ENCODE measurements at regions not wholly inside any gene's neighbourhood (a gene's known extent, or its start where the extent isn't known, plus 50 kb on each side); places are given as distances from the start of the nearest gene placed in this dataset.
"Not testable (repeated sequence)": the region's sequence is repeated elsewhere in the genome, so short reads cannot be mapped to it uniquely, and the experiment has no call there.

GRCh38 chr13:103517768-103518102 lies 451.5 kb upstream of the SLC10A2 start:
- no peak for DNase-seq

DNA sequence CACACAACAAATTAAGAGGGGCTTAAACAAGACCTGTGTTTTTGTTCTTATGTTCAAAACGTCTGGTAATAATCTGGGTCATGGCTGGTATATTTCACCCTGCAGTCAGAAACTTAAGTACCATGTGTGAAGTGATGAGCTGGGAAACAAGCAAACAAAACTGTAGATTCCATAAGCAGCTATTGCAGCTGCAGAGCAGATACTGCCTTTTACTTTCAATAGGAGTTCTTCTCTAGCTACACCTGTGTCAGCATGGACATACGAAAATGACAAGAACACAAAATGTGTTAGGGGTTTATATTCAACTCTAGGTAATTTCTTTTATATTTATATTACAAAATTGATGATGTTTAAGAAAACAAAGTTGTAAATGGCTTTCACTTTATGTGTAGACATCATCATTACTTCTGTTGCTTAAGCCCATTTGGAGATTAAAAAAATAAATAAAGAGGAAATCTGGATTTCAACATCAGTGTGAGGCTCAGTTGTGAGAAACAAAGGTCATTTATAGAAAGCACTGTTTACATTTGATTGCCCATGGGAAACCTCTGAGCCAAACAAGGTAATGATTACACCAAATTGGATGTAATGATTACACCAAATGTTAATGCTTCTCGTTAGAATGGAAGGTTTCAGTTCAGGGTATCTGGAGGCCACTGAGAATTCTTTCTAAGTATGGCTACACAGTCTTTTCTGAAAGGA lies 451.0 kb upstream of the SLC10A2 start:
- DNase-seq, result no peak

GRCh38 chr13:103516015-103516795 lies 450.0 kb upstream of the SLC10A2 start:
- DNase-seq, result no peak

DNA sequence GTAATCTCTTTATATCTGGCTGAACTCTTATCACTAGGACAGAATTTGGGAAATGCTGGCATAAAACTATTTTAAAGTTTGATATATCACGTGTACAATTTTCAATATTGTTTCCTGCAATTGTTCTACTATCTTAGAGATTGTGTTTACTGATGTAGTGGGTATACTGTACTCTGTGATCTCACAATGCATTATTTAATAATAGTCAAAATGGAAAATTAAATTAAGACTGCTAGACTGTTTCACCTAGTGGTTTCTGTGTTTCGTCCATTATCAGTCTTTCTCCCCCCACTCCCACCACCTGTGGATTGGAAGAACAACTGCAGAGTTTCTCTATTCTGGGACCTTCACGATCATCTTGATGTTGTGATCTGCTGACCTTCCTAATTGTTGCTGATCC lies 449.2 kb upstream of the SLC10A2 start:
- DNase-seq, result no peak

- no peak for DNase-seq
Observed at GRCh38 chr13:103514619-103515018, 448.4 kb upstream of the SLC10A2 start.

DNA sequence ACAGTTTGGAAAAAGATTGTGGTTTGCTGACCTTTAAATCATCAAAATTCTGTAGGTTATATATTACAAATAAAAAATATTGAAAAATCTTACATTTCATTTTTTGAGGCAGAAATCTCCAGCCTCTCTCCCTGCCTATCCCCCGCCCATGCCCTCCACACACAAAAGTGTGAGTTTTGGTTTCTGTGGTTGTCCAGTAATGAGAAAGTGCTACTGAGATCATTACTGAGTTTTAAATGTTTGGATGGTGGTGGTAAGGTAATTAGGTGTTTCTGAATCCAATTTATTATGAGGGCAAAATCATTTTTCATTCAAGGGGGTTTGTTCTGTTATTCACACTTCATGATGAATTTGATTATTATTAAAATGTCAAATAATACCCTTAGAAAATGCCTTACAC lies 448.0 kb upstream of the SLC10A2 start:
- no peak for DNase-seq

GRCh38 chr13:103510007-103510535 lies 443.9 kb upstream of the SLC10A2 start:
- no peak for DNase-seq

DNA sequence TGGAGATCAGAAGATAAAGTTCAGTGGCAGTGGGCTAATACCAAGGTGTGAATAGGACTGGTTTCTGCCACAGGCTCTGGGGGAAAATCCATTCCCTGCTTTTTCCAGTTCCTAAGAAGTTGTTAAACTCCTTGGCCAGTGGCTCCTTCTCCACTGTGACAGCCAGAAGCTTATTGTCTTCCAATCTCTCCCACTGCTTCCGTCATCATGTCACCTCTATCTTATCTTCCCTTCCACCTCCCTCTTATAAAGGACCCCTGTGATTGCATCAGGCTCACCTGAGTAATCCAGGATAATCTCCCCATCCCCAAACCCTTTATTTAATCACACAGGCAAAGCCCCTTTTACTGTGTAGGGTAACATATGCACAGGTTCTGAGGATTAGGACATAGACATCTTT lies 431.2 kb upstream of the SLC10A2 start:
- no peak for DNase-seq

DNA sequence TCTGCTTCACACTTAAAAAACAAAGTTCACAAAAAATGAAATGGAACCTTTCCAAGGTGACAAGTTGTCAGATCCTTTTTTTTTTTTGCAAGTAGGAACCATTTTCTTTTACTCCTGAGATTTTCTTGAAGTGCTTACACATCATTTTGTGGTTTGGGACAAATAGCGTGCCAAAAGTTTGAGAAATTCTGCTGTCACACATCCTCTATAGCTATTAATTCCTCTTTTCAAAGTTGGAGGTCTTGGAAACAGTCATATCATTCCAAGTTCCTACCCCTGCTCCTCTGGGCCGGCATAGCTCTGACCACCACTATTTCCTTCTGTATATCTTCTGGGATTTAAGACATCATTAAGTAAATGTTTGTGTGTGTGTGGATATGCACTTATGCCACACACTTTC lies 421.6 kb upstream of the SLC10A2 start:
- DNase-seq, result no peak

GRCh38 chr13:103473081-103473480 lies 406.9 kb upstream of the SLC10A2 start:
- no peak for DNase-seq

DNA sequence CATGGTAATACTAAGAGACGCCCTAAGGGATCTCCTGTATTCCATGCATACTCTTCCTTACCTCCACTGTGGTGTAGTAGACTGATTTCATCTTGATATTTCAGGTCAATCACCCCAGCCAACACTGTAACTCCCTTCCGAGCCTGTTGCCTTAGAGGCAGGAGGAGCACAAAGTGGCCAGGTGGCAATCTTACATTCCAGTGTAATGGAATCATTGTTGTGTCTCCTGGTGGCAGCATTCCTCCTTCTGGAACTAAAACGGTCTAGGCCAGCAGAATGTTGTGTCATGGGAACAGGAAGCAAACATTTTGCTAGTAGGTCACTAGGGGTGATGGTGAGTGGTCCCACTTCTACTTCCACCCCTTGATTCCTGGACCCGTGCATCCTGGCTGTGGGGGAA lies 405.7 kb upstream of the SLC10A2 start:
- DNase-seq, result no peak

GRCh38 chr13:103469771-103470170 lies 403.6 kb upstream of the SLC10A2 start:
- no peak for DNase-seq

GRCh38 chr13:103466761-103467160 lies 400.5 kb upstream of the SLC10A2 start:
- DNase-seq, result no peak

- DNase-seq, result not testable (repeated sequence)
Observed at GRCh38 chr13:103460246-103460645, 394.0 kb upstream of the SLC10A2 start.

GRCh38 chr13:103457050-103457449 lies 390.8 kb upstream of the SLC10A2 start:
- not testable (repeated sequence) for DNase-seq

GRCh38 chr13:103451656-103452055 lies 385.4 kb upstream of the SLC10A2 start:
- no peak for DNase-seq

DNA sequence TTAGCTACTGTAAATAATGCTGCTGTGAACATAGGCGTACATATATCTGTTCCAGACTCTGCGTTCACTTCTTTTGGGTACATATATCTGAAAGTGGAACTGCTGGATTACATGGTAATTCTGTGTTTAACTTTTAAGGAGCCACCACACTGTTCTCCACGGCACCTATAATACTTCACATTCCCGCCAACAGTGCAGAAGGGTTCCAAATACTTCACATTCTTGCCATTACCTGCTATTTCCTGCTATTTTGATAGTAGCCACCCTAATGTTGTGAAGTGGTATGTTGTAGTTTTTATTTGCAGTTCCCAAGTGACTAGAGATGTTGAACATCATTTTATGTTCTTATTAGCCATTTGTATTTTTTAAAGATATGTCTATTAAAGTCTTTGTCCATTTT lies 377.4 kb upstream of the SLC10A2 start:
- DNase-seq, result no peak

DNA sequence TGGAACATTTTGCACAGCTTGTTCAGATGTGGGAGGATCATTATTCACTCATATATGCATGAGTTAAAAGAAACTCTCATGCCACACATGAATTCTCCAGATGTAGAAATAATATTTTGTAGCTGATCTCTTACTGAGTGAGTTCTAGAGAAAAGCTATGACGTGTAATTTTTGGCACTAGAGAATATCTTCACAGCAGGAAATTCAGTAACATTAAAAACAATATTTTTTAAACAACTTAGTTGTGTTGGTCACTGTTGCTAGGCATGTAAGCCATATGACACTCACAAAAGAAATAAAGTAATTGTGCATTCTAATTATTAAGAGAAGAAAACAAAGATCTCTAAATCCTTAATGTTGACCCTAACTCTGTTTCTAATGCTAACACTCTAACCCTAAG lies 371.4 kb upstream of the SLC10A2 start:
- DNase-seq, result no peak

DNA sequence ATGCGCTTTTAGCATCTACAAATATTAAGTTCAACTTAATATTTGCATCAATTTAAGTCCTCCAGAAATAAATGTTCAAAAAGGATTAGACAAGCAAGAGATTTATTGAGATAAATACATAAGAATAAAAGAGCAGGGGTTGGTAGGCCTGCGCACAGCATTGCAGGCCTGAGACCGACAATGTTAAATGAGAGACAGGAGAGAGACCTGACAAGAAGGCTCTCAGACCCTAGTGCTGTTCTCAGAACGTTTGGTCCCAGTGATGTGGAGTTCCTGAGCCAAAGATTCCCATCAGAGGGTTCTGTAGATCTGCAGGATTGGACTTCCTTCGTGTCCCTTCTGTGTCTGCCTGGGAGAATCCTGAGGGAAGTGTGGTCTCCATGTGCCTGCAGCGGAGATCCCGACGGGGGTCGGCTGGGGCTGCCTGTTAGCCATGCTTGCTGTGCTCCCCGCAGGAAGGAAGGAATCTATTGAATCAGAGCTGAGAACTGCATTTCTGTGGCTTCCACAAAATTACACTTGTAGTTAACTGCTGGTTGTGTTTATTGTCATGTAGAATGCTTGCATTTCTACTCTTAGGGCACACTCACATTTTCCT lies 369.9 kb upstream of the SLC10A2 start:
- DNase-seq, result no peak

- no peak for DNase-seq
Observed at GRCh38 chr13:103431856-103432255, 365.6 kb upstream of the SLC10A2 start.

DNA sequence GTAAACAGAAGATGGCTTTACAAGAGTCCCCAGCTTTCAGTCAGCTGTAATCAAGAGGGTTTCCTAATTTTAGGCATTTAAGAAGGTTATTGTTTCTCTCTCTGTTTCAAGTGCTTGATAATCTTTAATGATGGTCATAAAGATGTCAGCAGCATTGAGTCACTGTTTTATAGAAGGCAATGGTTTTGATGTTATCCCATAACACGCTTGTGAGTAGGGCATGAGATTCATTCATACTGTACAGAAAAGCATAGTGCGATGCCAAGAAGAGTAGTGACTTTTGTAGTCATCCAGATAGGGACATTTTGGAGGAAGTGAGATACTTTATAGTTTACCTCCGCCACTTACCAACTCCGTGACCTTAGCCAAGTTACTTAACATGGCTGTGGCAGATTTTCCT lies 364.2 kb upstream of the SLC10A2 start:
- no peak for DNase-seq

- no peak for DNase-seq
Observed at GRCh38 chr13:103410002-103410401, 343.8 kb upstream of the SLC10A2 start.

GRCh38 chr13:103406967-103407366 lies 340.8 kb upstream of the SLC10A2 start:
- no peak for DNase-seq

GRCh38 chr13:103405297-103405696 lies 339.1 kb upstream of the SLC10A2 start:
- no peak for DNase-seq
